ENCODE measurements at regions not wholly inside any gene's neighbourhood (a gene's known extent, or its start where the extent isn't known, plus 50 kb on each side); places are given as distances from the start of the nearest gene placed in this dataset.

DNA sequence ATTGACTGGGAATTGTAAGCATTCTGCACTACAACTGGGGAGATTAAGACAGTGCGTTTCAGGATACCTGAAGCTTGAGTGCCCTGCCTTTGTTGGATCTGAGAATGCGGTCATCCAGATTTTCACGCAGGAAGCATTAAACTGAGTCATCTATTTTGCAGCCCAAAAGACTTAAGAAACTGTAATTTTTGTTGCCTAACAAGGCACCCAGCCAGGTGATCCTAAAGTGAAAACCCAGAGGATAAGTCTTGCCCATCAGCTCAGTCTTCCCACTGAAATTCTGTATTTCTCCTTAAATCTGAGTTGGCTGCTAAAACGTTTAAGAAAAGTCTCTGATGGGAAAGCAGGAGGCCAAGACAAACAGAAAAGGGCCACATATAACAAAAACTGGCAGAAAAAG, 242.5 kb upstream of the TMCO5A start:
- FAIRE-seq = no peak
- TF ChIP-seq POLR2A (IDR thresholded peaks at IDR 0.05; ENCODE audit: low read depth, low read length) = no peak
- DNase-seq (ENCODE audit: insufficient read length, low spot score) = no peak

DNA sequence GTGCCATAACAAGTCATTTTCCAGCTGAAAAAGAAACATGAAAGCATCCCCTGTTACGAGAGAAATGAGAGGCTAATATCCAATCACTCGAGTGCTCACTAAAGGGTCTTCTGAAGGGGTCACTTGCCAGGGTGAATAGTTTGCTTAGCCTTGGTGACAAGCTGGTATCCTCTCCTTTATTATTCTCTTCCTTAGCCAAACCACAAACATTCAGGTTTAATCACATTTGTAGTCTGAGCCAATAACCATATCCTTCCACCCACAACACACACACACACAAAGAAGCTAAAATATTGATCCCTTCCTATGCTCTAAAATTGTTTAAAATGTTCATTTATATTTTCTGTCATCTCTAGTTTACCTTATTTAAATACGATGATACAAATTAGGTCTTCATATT, 240.5 kb upstream of the TMCO5A start:
- DNase-seq (ENCODE audit: insufficient read length, low spot score) (no peak), FAIRE-seq (no peak)
- TF ChIP-seq POLR2A (IDR thresholded peaks at IDR 0.05; ENCODE audit: low read depth, low read length) = no peak

DNA sequence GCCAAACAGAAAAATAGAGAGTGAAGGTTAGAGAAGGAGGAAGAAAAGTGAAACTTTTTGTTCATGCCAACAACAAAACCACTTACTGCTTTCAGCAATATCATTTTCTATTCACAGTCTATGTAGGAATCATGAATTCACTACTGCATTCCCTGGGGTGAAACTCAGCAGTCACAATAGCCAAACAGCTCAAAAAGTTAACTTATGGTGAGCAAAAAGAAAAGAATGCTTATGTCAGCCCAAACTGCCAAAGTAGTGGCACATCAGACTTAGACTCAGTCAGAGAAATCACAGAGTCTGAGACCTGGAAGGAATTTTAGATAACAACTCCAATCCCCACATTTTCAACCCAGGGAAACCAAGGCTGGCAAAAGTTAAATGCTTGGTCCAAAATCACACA, 238.7 kb upstream of the TMCO5A start:
- FAIRE-seq = no peak
- DNase-seq (ENCODE audit: insufficient read length, low spot score) = no peak
- TF ChIP-seq POLR2A (IDR thresholded peaks at IDR 0.05; ENCODE audit: low read depth, low read length) = no peak

DNA sequence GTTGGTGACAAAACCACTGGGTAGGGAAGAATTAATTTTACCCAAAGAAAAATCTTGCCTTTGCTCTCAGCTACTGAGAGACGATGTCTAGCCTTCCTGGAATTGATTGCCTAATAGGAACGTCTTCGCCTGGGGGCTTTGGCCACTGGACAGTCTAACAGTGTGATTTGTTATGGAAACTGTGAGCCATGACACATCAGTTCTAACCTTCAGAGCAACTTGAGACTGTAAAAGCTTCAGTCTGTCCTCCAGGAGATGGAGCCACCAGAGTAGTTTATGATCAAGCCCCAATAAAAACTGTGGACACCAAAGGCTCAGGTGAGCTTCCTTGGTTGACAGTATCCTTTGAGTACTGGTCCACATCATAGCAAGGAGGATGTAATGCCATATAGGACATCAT, 235.8 kb upstream of the TMCO5A start:
- FAIRE-seq (no peak), DNase-seq (ENCODE audit: insufficient read length, low spot score) (no peak)
- no peak for TF ChIP-seq POLR2A (IDR thresholded peaks at IDR 0.05; ENCODE audit: low read depth, low read length)

DNA sequence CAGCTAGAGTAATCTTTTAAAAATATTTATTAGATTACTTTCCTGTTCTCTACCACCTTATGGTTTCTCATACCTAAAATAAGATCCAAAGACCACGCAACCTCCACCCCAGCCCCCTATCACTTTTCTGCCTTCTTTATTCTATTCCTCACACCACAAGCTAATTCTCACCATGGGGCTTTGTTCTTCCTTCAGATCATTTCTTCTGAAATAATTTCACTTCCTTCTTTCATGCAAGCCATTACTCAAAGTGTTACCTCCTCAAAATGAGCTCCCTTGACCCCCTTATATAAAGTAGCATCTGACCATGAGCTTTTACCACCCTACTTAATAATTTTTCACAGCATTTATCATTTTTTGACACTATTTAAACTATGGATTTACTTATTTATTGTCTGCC, 233.2 kb upstream of the TMCO5A start:
- no peak for DNase-seq (ENCODE audit: insufficient read length, low spot score)
- FAIRE-seq = no peak
- no peak for TF ChIP-seq POLR2A (IDR thresholded peaks at IDR 0.05; ENCODE audit: low read depth, low read length)

DNA sequence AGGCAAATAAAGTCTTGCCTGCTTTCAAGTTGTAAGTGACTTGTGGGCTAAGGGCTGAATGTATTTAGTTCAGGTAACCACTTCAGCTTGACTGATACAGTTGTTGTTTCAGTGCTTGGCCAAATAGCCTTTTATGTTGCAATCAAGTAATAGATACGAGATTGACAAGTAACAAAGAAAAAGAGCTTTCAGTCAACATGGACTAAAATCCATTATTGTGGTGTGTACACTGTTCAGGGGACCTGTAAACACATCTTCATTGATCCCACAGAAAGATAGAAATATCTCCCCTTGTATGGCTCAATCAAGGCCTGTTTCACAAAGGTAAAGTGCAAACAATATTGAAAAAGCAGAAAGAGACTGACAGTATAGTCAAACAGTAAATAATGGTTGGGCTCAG, 224.8 kb upstream of the TMCO5A start:
- no peak for TF ChIP-seq POLR2A (IDR thresholded peaks at IDR 0.05; ENCODE audit: low read depth, low read length)
- DNase-seq (ENCODE audit: insufficient read length, low spot score) (no peak), FAIRE-seq (no peak)

DNA sequence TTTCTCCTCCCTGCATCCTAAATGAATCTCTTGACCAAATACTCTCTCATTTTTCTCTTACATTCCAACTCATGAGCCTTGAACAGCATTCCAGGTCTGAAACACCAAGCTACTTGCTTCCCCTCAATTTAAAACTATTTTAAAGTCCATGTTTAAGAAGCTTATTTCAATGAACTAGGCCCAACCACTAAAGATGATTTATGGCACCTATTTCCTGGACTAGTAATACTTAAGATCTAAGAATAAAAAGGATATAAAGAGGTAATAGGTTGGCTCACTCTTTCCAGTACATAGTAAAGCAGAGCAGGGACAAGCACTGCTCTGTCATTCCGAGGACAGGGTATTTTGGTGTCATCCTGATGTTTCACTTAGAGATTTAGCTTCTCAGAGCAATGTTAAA, 219.3 kb upstream of the TMCO5A start:
- FAIRE-seq = no peak
- TF ChIP-seq POLR2A (IDR thresholded peaks at IDR 0.05; ENCODE audit: low read depth, low read length) = no peak
- DNase-seq (ENCODE audit: insufficient read length, low spot score) = no peak

DNA sequence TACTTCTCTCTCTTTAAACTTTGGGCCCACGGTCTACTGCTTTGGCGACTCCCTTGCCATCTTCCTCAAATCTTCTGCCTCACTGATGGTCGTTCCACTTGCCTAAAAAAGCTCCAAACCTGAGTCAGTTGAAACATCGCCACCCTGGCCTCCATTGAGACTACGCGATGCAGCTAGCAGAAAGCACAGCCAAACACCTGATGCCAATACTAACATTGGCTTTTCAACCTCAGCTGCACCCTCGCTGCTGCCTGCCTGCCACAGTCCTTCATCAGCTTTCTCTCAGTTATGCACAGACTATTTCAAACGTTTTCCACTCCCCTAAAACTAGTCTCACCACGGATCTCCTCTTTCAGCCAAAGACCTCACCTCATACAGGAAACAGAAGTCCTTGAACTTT, 214.2 kb upstream of the TMCO5A start:
- TF ChIP-seq POLR2A (IDR thresholded peaks at IDR 0.05; ENCODE audit: low read depth, low read length) = no peak
- FAIRE-seq = no peak
- no peak for DNase-seq (ENCODE audit: insufficient read length, low spot score)

DNA sequence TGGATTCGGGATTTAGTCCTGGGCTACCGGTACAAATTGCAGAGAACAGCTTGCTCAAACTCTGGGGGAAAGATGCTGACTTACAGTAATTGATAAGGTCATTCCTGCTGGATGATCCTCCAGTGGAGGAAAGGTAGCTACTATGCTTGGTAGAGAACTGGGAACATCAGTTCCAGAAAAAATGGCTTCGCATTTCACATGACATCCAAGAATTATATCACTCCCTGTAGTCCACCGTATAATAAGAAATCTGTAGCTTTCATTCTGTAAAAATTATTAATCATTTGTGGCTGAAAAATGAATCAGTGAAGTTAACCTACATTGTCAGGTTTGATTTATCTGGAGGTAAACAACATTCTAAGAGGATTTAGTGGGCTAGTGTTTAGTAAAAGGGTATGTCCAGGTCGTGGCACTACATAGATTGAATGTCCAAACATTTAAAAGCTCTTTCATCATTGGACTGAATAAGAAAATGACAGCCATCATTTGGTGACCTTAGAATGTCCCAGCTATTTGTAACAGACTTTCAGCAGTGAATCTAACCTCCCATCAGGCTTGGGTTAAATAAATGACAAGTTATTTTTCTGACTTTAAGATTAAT, 203.2 kb upstream of the TMCO5A start:
- FAIRE-seq (no peak), DNase-seq (ENCODE audit: insufficient read length, low spot score) (no peak)
- TF ChIP-seq POLR2A (IDR thresholded peaks at IDR 0.05; ENCODE audit: low read depth, low read length) = no peak

DNA sequence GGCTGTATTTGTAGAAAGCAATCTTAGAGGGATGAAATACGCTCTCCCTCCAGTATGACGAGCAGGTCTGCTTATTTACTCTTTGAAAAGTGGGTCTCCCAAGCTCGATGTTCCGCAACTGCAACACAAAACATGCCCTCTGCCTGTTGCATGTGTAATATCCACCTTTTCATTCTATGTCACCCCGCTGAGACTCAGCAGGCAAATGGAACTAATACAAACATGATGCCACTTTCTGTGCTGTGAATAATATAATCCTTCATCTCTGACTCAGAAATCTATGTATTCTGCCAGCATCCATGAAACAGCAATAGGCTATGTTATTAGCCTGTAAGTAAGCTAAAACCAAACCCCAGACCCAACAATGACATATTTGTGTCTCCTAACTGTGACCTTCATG, 200.8 kb upstream of the TMCO5A start:
- no peak for FAIRE-seq
- TF ChIP-seq POLR2A (IDR thresholded peaks at IDR 0.05; ENCODE audit: low read depth, low read length) = no peak

DNA sequence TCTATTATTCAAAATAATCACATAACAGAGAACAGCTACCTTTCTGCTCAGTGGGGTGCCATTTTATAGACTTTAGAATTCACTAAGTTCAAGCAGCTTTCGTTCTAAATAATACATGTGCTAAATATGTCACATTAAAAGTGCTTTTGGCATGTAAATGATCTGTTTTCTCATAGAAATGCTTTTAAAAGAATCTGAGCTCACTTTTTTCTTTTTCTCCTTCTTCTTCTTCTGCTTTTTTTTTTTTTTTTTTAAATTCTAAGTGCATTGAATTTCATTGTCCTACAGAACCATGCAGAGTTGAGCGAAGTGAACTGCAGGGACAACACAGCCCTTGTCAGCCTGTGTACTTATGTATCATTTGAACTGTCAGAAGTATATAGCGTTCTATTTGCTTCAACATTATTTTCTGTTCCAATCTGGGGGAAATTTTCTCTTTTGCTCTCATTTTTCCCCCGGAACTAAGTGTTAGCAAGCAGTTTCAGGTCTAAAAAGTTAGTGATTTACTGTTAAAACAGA, 193.8 kb upstream of the TMCO5A start:
- FAIRE-seq (no peak), DNase-seq (ENCODE audit: insufficient read length, low spot score) (no peak)
- no peak for TF ChIP-seq POLR2A (IDR thresholded peaks at IDR 0.05; ENCODE audit: low read depth, low read length)

More for the DNA sequence above, 200.8 kb upstream of the TMCO5A start:
- DNase-seq (ENCODE audit: insufficient read length, low spot score) = no peak

DNA sequence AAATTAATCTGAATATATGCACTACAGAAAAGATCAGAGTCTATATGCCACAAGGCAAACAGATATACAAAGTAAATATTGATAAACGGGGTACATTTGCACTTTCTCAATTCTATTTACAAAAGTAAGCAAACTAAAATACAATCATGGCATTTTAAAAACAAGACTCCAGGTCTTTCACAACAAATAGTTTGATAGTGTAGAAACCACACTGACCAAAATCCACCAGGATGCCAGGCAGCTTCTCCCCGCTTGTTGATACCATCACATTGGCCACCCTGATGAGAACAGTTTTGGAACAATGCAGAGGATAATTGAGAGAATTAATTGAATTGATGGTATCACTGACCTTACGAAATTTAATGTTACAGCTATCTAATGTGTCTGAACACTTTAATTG, 190.6 kb upstream of the TMCO5A start:
- no peak for DNase-seq (ENCODE audit: insufficient read length, low spot score)
- no peak for TF ChIP-seq POLR2A (IDR thresholded peaks at IDR 0.05; ENCODE audit: low read depth, low read length)
- no peak for FAIRE-seq

DNA sequence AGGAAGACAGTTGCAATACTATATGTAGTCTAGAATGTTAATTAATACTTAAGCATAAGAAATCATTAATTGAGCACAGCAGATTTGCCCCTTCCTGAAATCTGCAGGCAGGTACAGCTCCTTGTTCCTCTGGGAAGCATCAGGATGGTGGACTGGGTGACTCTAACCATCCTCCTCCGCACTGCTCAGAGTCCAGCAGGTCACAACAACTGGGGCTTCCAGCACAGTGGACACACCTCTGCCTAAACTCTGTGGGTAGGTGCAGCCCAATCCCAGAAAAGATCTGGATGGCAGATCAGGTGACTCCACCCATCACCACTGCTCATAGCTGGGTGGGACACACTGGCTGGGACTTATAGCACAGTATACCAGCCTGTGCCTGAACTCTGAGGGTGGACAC, 189.9 kb upstream of the TMCO5A start:
- no peak for FAIRE-seq
- no peak for TF ChIP-seq POLR2A (IDR thresholded peaks at IDR 0.05; ENCODE audit: low read depth, low read length)
- DNase-seq (ENCODE audit: insufficient read length, low spot score) = no peak

DNA sequence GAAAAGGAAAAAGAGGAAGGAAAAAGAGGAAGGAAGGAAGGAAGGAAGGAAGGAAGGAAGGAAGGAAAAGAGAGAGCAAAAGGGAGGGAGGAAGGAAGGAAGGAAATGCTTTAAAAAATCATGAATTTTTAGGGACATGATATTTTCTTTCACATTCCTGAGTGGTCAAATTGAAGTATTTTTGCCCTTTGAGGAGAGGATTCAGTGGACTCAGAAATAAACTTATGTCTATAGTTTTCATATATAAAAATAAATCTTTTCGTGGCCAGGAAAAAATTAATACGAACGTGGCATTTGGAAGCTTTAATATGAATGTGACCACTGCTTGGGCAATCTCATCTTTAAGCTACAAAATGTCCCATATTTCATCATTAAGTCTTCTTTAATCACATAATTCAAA, 183.0 kb upstream of the TMCO5A start:
- DNase-seq (ENCODE audit: insufficient read length, low spot score) = no peak
- no peak for FAIRE-seq
- TF ChIP-seq POLR2A (IDR thresholded peaks at IDR 0.05; ENCODE audit: low read depth, low read length) = no peak

DNA sequence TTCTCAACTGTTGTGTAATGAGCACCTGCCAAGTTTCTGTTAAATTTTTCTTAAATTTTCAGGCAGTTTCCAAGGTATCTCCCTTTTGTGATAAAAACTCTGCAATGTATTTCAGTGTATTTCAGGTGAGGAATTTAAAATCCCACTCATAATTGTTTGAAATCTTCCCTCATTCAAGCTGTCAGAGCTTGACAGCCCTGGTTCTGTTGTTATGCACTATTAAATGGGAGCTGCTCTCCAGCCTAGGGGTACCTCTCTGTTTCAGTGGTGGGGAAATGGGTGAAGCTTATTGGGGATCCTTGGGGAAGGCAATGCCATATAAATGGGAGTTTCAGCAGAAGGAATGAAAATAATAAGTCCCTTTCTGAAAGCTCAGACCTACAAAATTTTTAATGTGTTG, 178.0 kb upstream of the TMCO5A start:
- TF ChIP-seq POLR2A (IDR thresholded peaks at IDR 0.05; ENCODE audit: low read depth, low read length) = no peak
- FAIRE-seq (no peak), DNase-seq (ENCODE audit: insufficient read length, low spot score) (no peak)

DNA sequence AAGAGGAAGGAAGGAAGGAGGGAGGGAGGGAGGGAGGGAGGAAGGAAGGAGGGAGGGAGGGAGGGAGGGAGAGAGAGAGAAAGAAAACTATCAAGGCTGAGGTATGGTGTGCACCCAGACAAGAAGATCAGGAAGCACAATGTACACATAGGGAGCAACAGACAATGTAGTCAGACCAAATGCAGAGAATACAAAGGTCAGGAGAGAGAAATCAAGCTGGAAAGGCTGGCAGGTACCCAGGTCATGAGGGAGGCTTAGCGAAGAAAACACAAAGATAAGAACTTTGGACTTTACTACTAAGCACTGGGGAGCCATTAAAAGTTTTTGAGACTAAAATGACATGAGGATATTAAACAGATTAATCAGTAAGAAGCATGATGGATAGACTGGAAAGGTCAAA, 176.0 kb upstream of the TMCO5A start:
- TF ChIP-seq POLR2A (IDR thresholded peaks at IDR 0.05; ENCODE audit: low read depth, low read length) = no peak
- DNase-seq (ENCODE audit: insufficient read length, low spot score) = no peak
- no peak for FAIRE-seq

All from H54 (cell line).